ENCODE measurements at regions not wholly inside any gene's neighbourhood (a gene's known extent, or its start where the extent isn't known, plus 50 kb on each side); places are given as distances from the start of the nearest gene placed in this dataset.
"Not testable (repeated sequence)": the region's sequence is repeated elsewhere in the genome, so short reads cannot be mapped to it uniquely, and the experiment has no call there.

DNA sequence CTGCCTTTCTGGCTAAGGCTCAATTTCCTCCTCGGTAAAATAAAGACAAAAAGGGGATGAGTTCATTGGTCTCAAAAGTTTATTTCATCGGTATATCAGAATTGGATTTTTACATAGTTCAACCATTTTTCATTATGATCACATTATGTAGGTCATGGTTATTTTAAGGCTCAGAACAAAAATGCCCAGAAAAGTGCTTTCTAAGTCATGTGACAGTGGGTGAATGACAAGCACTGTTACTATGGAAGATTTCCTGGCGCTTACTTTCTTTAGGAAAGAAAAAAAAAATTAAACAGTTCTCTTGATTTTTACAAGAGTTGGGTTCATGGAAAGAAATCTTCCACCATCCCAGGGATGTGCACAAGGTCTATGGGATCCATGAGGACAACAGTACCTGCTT is 117.9 kb upstream of the CES5A start:
- H3K4me2 ChIP-seq, result no peak overlapping the region
- no peak for TF ChIP-seq Cebpa-rat (IDR thresholded peaks at IDR 0.05)
- no peak overlapping the region for H3K27ac ChIP-seq
- H3K27me3 ChIP-seq, result no peaks in the 10 kb centered on the region
- H3K36me3 ChIP-seq, result no peaks in the 10 kb centered on the region
- H3K4me3 ChIP-seq, result no peak overlapping the region
- no peaks in the 10 kb centered on the region for H4K20me1 ChIP-seq
- H3K9me3 ChIP-seq, result peaks cover 14% of the 10 kb centered on the region
- H3K9ac ChIP-seq, result no peak overlapping the region
- H3K4me1 ChIP-seq, result no peaks in the 10 kb centered on the region

DNA sequence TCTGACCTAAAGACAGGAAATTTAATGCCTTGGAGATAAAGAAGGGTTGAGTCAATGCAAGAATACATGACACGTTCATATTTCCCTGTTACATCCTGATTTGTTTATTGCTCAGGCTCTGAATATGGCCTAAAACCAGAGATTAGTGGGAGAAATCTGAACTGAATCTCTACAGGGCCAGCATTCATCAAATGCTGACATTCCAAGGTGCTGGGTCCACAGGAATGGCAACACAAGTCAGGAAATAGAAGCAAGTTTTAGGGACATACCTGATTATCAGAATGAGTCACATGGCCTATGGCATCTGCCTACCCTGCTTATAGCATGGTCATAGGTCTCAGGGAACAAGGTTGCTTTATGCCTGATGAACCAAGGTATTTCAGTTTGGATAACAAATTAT is 117.4 kb upstream of the CES5A start:
- Histone ChIP-seq H3K9me3 (peaks cover 14% of the 10 kb centered on the region), H3K4me1 (no peaks in the 10 kb centered on the region), H3K4me3 (no peak overlapping the region), H4K20me1 (no peaks in the 10 kb centered on the region), H3K27me3 (no peaks in the 10 kb centered on the region), H3K9ac (no peak overlapping the region), H3K4me2 (no peak overlapping the region), H3K27ac (no peak overlapping the region), H3K36me3 (no peaks in the 10 kb centered on the region)
- no peak for TF ChIP-seq Cebpa-rat (IDR thresholded peaks at IDR 0.05)

DNA sequence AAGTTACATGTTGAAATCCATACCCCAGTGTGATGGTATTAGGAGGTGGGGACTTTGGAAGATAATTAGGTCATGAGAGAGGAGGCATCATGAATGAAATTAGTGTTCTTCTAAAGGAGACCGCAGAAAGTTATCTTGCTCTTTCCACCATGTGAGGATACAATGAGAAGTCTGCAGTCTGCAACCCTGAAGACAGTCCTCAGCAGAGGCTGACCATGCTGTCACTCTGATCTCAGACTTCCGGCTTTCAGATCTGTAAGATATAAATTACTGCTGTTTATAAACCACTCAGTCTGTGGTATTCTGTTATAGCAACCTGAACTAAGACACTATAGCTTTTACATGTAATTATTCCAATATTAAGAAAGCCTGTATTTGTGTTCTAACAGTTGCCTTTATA is 116.7 kb upstream of the CES5A start:
- Histone ChIP-seq H3K9ac (no peak overlapping the region), H3K4me3 (no peak overlapping the region), H3K4me1 (no peaks in the 10 kb centered on the region), H3K27ac (no peak overlapping the region), H3K36me3 (no peaks in the 10 kb centered on the region), H4K20me1 (no peaks in the 10 kb centered on the region), H3K4me2 (no peak overlapping the region), H3K9me3 (peaks cover 14% of the 10 kb centered on the region), H3K27me3 (no peaks in the 10 kb centered on the region)
- TF ChIP-seq Cebpa-rat (IDR thresholded peaks at IDR 0.05), result no peak

DNA sequence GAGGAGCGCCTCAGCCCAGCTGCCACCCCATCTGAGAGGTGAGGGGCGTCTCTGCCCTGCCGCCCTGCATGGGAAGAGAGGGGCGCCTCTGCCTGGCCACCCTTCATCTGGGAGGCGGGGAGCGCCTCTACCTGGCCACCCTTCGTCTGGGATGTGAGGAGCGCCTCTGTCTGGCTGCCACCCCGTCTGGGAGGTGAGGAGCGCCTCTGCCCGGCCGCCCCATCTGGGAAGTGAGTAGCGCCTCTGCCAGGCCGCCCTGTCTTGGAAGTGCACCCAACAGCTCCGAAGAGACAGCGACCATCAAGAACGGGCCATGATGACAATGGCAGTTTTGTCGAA is 114.4 kb upstream of the CES5A start:
- Histone ChIP-seq H3K4me1 (no peaks in the 10 kb centered on the region), H3K9me3 (peaks cover 14% of the 10 kb centered on the region), H3K4me2 (no peak overlapping the region), H3K4me3 (no peak overlapping the region), H3K36me3 (no peaks in the 10 kb centered on the region), H4K20me1 (no peaks in the 10 kb centered on the region), H3K27me3 (no peaks in the 10 kb centered on the region), H3K9ac (no peak overlapping the region), H3K27ac (no peak overlapping the region)
- TF ChIP-seq Cebpa-rat (IDR thresholded peaks at IDR 0.05), result no peak

DNA sequence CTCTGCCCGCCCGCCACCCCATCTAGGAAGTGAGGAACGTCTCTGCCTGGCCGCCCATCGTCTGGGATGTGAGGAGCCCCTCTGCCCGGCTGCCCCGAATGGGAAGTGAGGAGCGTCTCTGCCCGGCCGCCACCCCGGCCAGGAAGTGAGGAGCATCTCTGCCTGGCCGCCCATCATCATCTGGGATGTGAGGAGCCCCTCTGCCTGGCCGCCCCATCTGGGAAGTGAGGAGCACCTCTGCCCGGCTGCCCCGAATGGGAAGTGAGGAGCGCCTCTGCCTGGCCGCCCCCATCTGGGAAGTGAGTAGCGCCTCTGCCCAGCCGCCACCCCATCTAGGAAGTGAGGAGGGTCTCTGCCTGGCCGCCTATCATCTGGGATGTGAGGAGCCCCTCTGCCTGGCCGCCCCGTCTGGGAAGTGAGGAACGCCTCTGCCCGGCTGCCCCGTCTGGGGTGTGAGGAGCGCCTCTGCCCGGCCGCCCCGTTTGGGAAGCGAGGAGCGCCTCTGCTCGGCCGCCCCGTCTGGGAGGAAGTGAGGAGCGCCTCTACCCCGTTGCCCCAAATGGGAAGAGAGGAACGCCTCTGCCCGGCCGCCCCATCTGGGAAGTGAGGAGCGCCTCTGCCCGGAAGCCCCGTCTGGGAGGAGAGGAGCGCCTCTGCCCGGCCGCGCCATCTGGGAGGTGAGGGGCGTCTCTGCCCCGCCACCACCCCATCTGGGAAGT is 113.8 kb upstream of the CES5A start:
- H3K4me3 ChIP-seq, H3K4me1 ChIP-seq, H3K36me3 ChIP-seq, H4K20me1 ChIP-seq, H3K27ac ChIP-seq, H3K4me2 ChIP-seq, H3K9ac ChIP-seq, H3K27me3 ChIP-seq: not testable (repeated sequence)
- H3K9me3 ChIP-seq, result peaks cover 14% of the 10 kb centered on the region

DNA sequence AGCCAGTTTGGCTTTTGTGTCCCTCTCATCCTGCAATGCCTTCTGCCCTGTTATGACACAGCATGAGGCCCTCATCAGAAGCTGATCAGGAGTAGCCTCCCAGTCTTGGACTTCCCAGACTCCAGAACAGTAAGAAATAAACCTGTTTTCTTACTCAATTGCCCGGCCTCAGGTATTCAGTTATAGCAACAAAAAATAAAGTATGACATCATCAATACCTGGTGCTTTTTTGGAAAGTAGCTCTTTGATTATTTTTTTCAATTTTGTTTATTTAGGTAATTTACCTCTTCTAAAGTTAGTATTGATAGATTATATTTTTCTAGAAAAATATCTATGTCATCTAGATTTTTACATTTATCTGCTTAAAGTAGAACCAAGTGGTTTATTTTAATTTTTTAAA is 112.8 kb upstream of the CES5A start:
- Histone ChIP-seq H3K4me2 (no peak overlapping the region), H3K4me1 (no peaks in the 10 kb centered on the region), H4K20me1 (no peaks in the 10 kb centered on the region), H3K27me3 (no peaks in the 10 kb centered on the region), H3K4me3 (no peak overlapping the region), H3K27ac (no peak overlapping the region), H3K9me3 (peaks cover 14% of the 10 kb centered on the region), H3K9ac (no peak overlapping the region), H3K36me3 (no peaks in the 10 kb centered on the region)
- no peak for TF ChIP-seq Cebpa-rat (IDR thresholded peaks at IDR 0.05)

DNA sequence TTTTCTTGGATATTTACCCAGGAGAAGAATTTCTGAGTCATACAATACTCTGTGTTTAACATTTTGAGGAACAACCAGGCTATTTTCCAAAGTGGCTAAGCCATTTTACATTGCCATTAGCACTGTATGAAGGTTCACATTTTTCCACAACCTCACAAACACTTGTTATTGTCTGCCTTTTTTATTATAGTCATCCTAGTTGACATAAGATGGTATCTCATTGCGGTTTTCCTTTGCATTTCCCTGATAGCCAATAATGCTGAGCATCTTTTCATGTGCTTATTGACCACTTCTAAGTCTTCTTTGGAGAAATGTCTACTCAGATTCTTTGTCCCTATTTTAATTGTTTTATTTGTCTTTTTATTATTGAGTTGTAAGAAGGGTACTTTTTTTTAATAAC is 107.4 kb upstream of the CES5A start:
- H3K36me3 ChIP-seq, result no peaks in the 10 kb centered on the region
- no peak overlapping the region for H3K9ac ChIP-seq
- H3K4me1 ChIP-seq, result no peaks in the 10 kb centered on the region
- H4K20me1 ChIP-seq, result no peaks in the 10 kb centered on the region
- no peak overlapping the region for H3K4me2 ChIP-seq
- H3K9me3 ChIP-seq, result no peaks in the 10 kb centered on the region
- H3K27ac ChIP-seq, result no peak overlapping the region
- no peak overlapping the region for H3K4me3 ChIP-seq
- H3K27me3 ChIP-seq, result no peaks in the 10 kb centered on the region
- no peak for TF ChIP-seq Cebpa-rat (IDR thresholded peaks at IDR 0.05)

DNA sequence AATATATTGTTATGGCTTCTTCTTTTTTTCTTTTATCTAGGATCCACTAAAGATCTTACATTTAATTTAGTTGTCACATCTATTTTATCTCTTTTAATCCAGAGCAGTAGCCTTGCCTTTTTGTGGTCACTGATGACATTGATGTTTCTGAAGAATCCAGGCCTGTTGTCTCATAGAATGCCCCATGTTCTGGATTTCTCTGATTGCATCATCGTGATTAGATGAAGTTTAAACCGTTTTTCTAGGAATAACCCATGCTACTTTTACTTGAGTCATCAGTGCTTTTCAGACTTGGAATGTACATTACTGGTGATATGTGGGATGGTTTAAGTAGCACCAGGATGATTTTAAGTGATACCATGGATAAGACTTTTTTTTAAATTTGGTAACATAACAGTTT is 106.4 kb upstream of the CES5A start:
- no peak for TF ChIP-seq Cebpa-rat (IDR thresholded peaks at IDR 0.05)
- Histone ChIP-seq H3K9ac (no peak overlapping the region), H3K9me3 (no peaks in the 10 kb centered on the region), H3K4me2 (no peak overlapping the region), H3K27ac (no peak overlapping the region), H3K4me3 (no peak overlapping the region), H3K36me3 (no peaks in the 10 kb centered on the region), H3K4me1 (no peaks in the 10 kb centered on the region), H4K20me1 (no peaks in the 10 kb centered on the region), H3K27me3 (no peaks in the 10 kb centered on the region)

DNA sequence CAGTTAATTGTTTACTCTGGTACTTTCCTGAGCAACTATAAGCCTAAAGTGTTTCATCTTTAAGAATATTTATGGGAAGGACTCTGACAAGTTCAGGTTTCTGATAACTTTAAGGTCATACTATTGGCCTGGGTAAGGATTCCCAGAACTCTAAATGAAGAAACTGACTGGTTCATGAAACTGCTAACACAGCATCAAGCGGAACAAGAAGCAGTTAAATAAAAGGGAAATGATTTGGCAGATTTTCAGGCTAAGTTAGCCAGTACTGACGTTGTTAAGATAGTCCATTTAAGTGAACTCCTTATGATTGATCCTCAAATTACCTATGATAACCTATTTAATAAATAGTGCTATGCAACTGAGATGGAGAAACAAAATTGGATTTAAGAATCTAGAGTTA is 101.6 kb upstream of the CES5A start:
- H3K9me3 ChIP-seq, result no peaks in the 10 kb centered on the region
- no peak overlapping the region for H3K9ac ChIP-seq
- H3K4me1 ChIP-seq, result no peaks in the 10 kb centered on the region
- H4K20me1 ChIP-seq, result no peaks in the 10 kb centered on the region
- no peak overlapping the region for H3K4me3 ChIP-seq
- H3K27ac ChIP-seq, result no peak overlapping the region
- H3K36me3 ChIP-seq, result no peaks in the 10 kb centered on the region
- H3K27me3 ChIP-seq, result no peaks in the 10 kb centered on the region
- H3K4me2 ChIP-seq, result no peak overlapping the region
- TF ChIP-seq Cebpa-rat (IDR thresholded peaks at IDR 0.05), result no peak

DNA sequence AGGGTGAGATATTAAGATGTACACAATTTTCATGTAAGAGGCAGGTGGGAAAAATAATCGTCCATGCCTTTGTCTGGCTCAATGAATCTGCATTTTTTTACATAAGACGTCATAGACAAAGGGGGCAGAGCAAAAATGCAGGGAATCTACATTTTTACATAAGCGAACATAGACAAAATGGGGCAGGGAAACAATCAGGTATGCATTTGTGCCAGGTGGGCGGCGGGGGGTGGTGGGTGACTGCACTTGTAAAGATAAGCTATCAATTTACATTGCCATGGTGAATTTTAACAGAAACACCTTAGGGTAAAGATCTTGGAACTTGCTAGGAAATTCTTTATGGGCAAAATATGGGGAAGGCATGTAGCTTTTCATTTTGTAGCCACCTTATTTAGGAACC is 96.3 kb upstream of the CES5A start:
- Histone ChIP-seq H3K4me1 (no peaks in the 10 kb centered on the region), H3K4me3 (no peak overlapping the region), H3K9me3 (no peaks in the 10 kb centered on the region), H3K4me2 (no peak overlapping the region), H3K36me3 (no peaks in the 10 kb centered on the region), H3K27me3 (no peaks in the 10 kb centered on the region), H4K20me1 (no peaks in the 10 kb centered on the region), H3K27ac (no peak overlapping the region), H3K9ac (no peak overlapping the region)
- TF ChIP-seq Cebpa-rat (IDR thresholded peaks at IDR 0.05), result no peak

DNA sequence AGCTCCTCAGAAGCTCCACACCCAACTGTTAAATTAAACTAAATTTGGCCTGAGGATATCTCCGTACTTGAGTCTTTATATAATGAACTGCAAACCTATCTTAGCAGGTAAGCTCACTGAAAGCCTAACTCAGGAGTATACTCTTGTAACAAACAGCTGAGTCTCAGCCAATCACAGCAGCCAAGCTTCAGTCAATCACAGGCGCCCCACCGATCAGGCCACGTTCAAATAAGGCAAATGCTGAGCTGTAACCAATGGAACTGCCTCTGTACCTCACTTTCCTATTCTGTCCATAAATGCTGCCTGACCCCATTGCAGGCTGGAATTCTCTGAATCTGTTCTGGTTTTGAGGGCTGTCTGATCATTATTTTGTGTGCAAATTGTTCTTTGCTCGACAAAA is 93.0 kb upstream of the CES5A start:
- H3K4me3 ChIP-seq, result no peak overlapping the region
- TF ChIP-seq Cebpa-rat (IDR thresholded peaks at IDR 0.05), result no peak
- H3K9me3 ChIP-seq, result no peaks in the 10 kb centered on the region
- no peaks in the 10 kb centered on the region for H4K20me1 ChIP-seq
- no peak overlapping the region for H3K4me2 ChIP-seq
- no peaks in the 10 kb centered on the region for H3K36me3 ChIP-seq
- H3K4me1 ChIP-seq, result no peaks in the 10 kb centered on the region
- H3K27me3 ChIP-seq, result no peaks in the 10 kb centered on the region
- H3K9ac ChIP-seq, result no peak overlapping the region
- H3K27ac ChIP-seq, result no peak overlapping the region

Measured in BLaER1 (cell line).